HG03342 (cell line): ENCODE measurements at regions not wholly inside any gene's neighbourhood (a gene's known extent, or its start where the extent isn't known, plus 50 kb on each side); places are given as distances from the start of the nearest gene placed in this dataset.

ENCODE experiments used
- ATAC-seq: cut with Tn5 transposase; IDR thresholded peaks from one replicate; pipeline ENCODE4 v1.9.1; 2021; ENCODE audit warnings: mild to moderate bottlenecking, moderate library complexity; ENCODE audit not compliant: unreplicated experiment

DNA sequence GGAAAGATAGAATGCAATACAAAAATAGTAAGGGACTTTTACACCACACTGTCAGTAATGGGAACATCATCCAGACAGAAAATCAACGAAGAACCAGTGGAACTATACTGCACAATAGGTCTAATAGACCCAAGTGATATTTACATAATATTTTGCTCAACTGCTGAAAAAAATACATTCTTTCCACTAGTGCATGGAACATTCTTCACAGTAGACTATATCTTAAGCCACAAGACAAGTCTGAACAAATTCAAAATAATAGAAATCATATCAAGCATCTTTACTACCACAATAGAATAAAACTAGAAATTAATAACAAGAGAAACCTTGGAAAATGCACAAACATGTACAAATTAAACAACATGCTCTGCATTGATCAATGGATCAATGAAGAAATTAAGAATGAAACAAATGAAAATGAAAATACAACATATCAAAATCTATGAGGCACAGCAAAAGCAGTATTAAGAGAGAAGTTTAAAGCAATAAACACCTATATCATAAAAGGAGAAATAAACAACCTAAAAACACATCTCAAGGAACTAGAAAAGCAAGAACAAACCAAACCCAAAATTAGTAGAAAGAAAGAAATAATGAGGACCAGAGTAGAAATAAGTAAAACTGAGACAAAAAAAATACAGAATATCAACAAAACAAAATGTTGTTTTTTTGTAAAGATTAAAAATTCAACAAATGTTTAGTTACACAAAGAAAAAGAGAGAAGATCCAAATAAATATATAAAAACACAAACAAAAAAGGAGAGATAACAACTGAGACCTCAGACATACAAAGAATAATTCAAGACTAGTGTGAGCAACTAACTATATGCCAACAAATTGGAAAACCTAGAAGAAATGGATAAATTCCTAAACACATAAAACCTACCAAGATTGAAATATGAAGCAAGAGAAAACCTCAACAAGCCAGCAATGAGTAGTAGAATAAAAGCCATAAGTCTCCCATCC lies 51.5 kb upstream of the ANTXR2 start:
- no peak for ATAC-seq
